ENCODE measurements at regions not wholly inside any gene's neighbourhood (a gene's known extent, or its start where the extent isn't known, plus 50 kb on each side); places are given as distances from the start of the nearest gene placed in this dataset.

DNA sequence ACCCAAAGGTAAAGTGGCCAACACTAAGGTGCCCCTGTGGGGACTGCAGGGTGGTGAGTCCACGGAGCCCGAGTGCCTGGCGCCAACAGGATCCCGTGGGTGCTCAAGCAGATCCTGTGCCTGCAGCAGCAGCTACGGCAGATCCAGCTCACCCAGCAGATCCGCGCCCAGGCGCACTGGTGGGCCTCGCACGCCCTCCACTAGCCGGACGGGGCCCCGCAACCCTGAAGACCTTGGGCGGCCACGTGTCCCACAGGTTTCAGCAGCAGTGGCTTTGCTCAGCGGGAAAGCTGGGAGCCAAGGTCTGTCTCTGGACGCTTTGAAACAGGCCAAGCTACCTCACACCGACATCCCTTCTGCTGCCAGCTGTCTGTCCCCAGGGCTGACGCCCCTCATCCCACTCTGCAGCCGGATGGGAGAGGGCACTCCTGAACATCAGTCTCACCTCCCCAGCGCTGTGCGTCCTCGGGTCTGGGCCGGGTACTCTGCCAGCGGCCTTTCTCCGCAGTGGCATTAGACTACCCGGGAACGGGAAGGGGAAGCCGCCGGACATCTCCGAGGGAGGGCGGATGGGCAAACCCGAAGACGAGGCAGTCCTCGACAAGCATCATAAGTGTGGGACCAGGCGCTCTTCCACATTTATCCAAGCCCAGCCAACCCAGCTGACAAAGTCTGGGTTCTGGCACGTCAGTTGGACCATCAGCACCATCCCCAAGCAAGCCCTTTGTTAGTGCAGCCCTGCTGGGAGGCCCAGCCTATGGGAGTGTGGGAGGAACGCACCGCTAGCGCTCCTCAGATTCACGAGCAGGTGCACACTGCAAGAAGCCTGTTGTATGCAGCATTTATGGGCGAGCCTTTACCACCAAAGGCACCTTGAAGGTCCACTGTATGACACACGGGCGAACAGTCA is 212.6 kb upstream of the UBE2E2 start:
- DNase-seq (ENCODE audit: low read depth in 1 of 2, low spot score in 2 of 2) (no peak), FAIRE-seq (no peak)
- H3K14ac ChIP-seq (ENCODE audit: insufficient read length): no peak overlapping the region
- H2BK5ac ChIP-seq (ENCODE audit: low read depth, low read length): peak overlapping the region; percentile 12; the same call in 1 of the 2 replicates
- H3K4me1 ChIP-seq (replicated peaks in 1 of 4; ENCODE audit: control insufficient read depth in 3 of 4, insufficient read depth in 4 of 4, low read length in 3 of 4): peaks cover 0 to 11% (median 2%) of the 10 kb centered on the region in 4 experiments; a peak in 2 of 7 replicates
- no peak overlapping the region for H2BK120ac ChIP-seq (replicated peaks; ENCODE audit: low read depth, low read length)
- H3K27me3 ChIP-seq (replicated peaks in 1 of 4; ENCODE audit: control insufficient read depth in 3 of 4, extremely low read depth in 1 of 4, insufficient read depth in 3 of 4, low read length in 3 of 4): no peaks in the 10 kb centered on the region
- no peak overlapping the region for H3K4me2 ChIP-seq (ENCODE audit: insufficient read depth in 1 of 2, low read depth in 2 of 2, low read length in 2 of 2)
- H3K9me3 ChIP-seq (ENCODE audit: insufficient read depth in 2 of 2, low read depth in 1 of 2, low read length in 1 of 2): peaks cover 2 to 8% of the 10 kb centered on the region in 2 experiments; a peak in 1 of 4 replicates
- 94% methylated on average over 44 of the region's 44 CpGs; no CpG with 5 or more reads in 1 of the 2 experiments for WGBS, 2 experiments (ENCODE audit: extremely low coverage in 1 of 2, insufficient coverage in 1 of 2, insufficient read length in 1 of 2, insufficient replicate concordance in 2 of 2, low coverage in 1 of 2, low lambda C conversion rate in 2 of 2, missing lambda C conversion rate in 1 of 2)
- H4K8ac ChIP-seq (ENCODE audit: extremely low read depth, insufficient read depth, low read length): peak overlapping the region; percentile 8; the same call in 1 of the 2 replicates
- H3K36me3 ChIP-seq (ENCODE audit: control insufficient read depth in 2 of 4, insufficient read depth in 4 of 4, low read length in 3 of 4): no peaks in the 10 kb centered on the region
- no peak overlapping the region for H2AFZ ChIP-seq (ENCODE audit: low read length)
- H3K18ac ChIP-seq (ENCODE audit: extremely low read depth, low read length): no peak overlapping the region
- H2BK12ac ChIP-seq (ENCODE audit: low read depth, low read length): peak overlapping the region; percentile 11; the same call in 1 of the 2 replicates
- H3K9ac ChIP-seq (replicated peaks in 1 of 4; ENCODE audit: extremely low read depth in 1 of 4, low read depth in 3 of 4, low read length in 3 of 4): peak overlapping the region in 1 of 4 experiments; percentile 8; a peak in 1 of 7 replicates
- H3K79me2 ChIP-seq (ENCODE audit: control insufficient read depth in 1 of 2, insufficient read depth in 2 of 2, low read length in 2 of 2): no peaks in the 10 kb centered on the region
- H3K56ac ChIP-seq (replicated peaks; ENCODE audit: insufficient read length, low read depth, low read length): no peak overlapping the region
- H3K23me2 ChIP-seq (ENCODE audit: low read depth, low read length): no peaks in the 10 kb centered on the region
- ChIA-PET CTCF (ENCODE audit: partially characterized antibody) (interaction anchor here (1.1 kb wide), 1 partner anchor 63 kb away, joined by 3 read pairs; no protein-coding TSS in a partner anchor), POLR2A (ENCODE audit: partially characterized antibody) (no interaction called here)
- no peaks in the 10 kb centered on the region for H3K79me1 ChIP-seq (ENCODE audit: low read depth, low read length)
- no peak overlapping the region for H3K4ac ChIP-seq (replicated peaks; ENCODE audit: insufficient read length, low read depth, low read length)
- no peak overlapping the region for H4K5ac ChIP-seq (ENCODE audit: insufficient read length, low read depth, low read length)
- 0 out of 2 replicates have a peak overlapping the region, but pooled peaks have one; percentile 43 for H2BK20ac ChIP-seq (ENCODE audit: low read length)
- H3K27ac ChIP-seq (ENCODE audit: low read depth, low read length): no peak overlapping the region
- no peak overlapping the region for H2AK5ac ChIP-seq (ENCODE audit: low read depth, low read length)
- no peak overlapping the region for H3K23ac ChIP-seq (ENCODE audit: insufficient read length)
- no peaks in the 10 kb centered on the region for H4K20me1 ChIP-seq (replicated peaks in 1 of 2; ENCODE audit: control insufficient read depth in 1 of 2, insufficient read depth in 2 of 2, low read length in 2 of 2)
- no peak overlapping the region for H4K91ac ChIP-seq (replicated peaks; ENCODE audit: insufficient read length, low read length)
- no peak overlapping the region for H2BK15ac ChIP-seq (ENCODE audit: low read length)
- no peak overlapping the region for H3K4me3 ChIP-seq (ENCODE audit: extremely low read depth in 1 of 4, insufficient read depth in 2 of 4, low read depth in 3 of 4, low read length in 4 of 4)
- TF ChIP-seq, protein P1, sequence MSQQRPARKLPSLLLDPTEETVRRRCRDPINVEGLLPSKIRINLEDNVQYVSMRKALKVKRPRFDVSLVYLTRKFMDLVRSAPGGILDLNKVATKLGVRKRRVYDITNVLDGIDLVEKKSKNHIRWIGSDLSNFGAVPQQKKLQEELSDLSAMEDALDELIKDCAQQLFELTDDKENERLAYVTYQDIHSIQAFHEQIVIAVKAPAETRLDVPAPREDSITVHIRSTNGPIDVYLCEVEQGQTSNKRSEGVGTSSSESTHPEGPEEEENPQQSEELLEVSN (IDR thresholded peaks at IDR 0.05): no peak
- no peak for TF ChIP-seq RAD21 (IDR thresholded peaks at IDR 0.05 in 1 of 2, conservative IDR thresholded peaks at IDR 0.05 in 1 of 2; ENCODE audit: low read depth in 2 of 2, low read length in 2 of 2)
- TF ChIP-seq MAFK (IDR thresholded peaks at IDR 0.05; ENCODE audit: low read depth, low read length): no peak
- TF ChIP-seq RBBP5 (IDR thresholded peaks at IDR 0.05; ENCODE audit: borderline replicate concordance, low read depth, low read length): no peak
- TF ChIP-seq SP1 (IDR thresholded peaks at IDR 0.05; ENCODE audit: low read depth, low read length): no peak
- no peak for TF ChIP-seq CTBP2 (IDR thresholded peaks at IDR 0.05; ENCODE audit: borderline replicate concordance, insufficient read depth, insufficient read length, low read length)
- no peak for TF ChIP-seq EP300 (IDR thresholded peaks at IDR 0.05; ENCODE audit: borderline replicate concordance in 1 of 2, low read depth in 2 of 2, low read length in 2 of 2)
- no peak for TF ChIP-seq SIN3A (conservative IDR thresholded peaks at IDR 0.05 in 1 of 2, IDR thresholded peaks at IDR 0.05 in 1 of 2; ENCODE audit: low read depth in 1 of 2, low read length in 2 of 2)
- TF ChIP-seq RXRA (IDR thresholded peaks at IDR 0.05; ENCODE audit: insufficient read depth, low read depth, low read length): no peak

Measured in H1 (cell line).